ENCODE measurements at regions not wholly inside any gene's neighbourhood (a gene's known extent, or its start where the extent isn't known, plus 50 kb on each side); places are given as distances from the start of the nearest gene placed in this dataset.

DNA sequence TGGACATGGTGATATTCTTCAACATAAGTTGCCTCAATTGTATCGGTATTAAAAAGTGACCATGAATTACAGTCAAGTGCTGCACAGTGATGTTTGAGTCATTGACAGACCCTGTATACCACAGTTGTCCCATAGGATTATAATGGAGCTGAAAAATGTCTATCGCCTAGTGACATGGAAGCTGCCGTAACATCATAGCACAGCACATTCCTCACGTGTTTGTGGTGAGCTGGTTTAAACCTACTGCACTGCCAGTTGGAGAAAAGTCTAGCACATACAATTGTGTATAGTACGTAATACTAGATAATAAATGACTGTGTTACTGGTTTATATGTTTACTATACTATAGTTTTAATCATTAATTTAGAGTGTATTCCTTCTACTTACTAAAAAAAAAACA, 150.2 kb downstream of the CDH26 start:
- Mint-ChIP-seq H3K27ac (no peak overlapping the region), H3K4me3 (no peak overlapping the region), H3K4me1 (ENCODE audit: low read depth) (no peaks in the 10 kb centered on the region), H3K27me3 (no peaks in the 10 kb centered on the region), H3K9me3 (no peaks in the 10 kb centered on the region), H3K36me3 (ENCODE audit: low read depth) (no peaks in the 10 kb centered on the region)
- CTCF ChIA-PET = no interaction called here
- DNase-seq (no peak), ATAC-seq (ENCODE audit: poor library complexity) (no peak)
- intact Hi-C loops (cut with DNase I, micrococcal nuclease) = no loop called here
- Histone ChIP-seq H3K4me1 (ENCODE audit: insufficient read depth, low read length) (no peaks in the 10 kb centered on the region), H3K36me3 (ENCODE audit: insufficient read depth, low read length) (no peaks in the 10 kb centered on the region), H3K27ac (ENCODE audit: low read depth in 1 of 2, low read length in 2 of 2) (no peak overlapping the region), H3K4me3 (ENCODE audit: low read length) (no peak overlapping the region), H3K27me3 (ENCODE audit: control insufficient read depth in 1 of 2, insufficient read depth in 2 of 2, low read length in 2 of 2) (no peaks in the 10 kb centered on the region), H3K9me3 (ENCODE audit: control insufficient read depth in 1 of 2, insufficient read depth in 1 of 2, low read length in 2 of 2) (no peaks in the 10 kb centered on the region)
- POLR2A ChIA-PET = no interaction called here
- no peak for TF ChIP-seq CTCF (IDR thresholded peaks at IDR 0.05)

DNA sequence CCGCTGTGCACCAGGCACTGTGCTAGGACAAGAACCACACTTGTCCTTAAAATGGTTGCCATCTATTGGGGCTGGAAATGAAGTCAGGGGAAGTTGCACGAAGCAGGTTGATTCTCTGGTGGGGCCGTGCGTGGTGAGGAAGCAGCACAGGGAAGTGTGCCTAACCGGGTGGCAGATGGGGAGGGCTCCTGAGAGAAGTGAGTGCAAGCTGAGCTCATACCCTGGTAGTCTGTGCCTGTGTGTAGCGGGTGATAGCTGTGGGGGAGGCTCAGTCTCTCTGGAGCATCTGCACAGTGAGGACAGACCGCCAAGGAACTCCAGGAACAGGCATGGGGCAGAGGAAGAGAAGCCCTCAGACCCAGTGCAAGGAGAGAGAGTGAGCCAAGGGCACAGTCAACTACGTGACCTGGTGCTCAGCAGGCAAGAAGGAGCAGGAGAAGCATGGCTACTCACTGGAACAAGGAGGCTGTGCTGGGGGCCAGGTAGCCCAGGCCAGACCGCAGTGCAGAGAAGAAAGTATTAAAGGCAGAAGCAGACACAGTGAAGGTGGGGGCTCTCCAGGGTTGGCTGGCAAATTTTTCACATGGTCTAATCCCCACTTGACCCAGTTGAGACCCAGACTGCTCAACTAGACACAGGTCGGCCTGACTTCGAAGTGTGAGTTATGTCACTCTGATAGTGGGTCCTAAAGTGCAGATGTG, 155.0 kb downstream of the CDH26 start:
- no peaks in the 10 kb centered on the region for H3K27me3 ChIP-seq (ENCODE audit: control insufficient read depth in 1 of 2, insufficient read depth in 2 of 2, low read length in 2 of 2)
- H3K9me3 ChIP-seq (ENCODE audit: control insufficient read depth in 1 of 2, insufficient read depth in 1 of 2, low read length in 2 of 2) = no peaks in the 10 kb centered on the region
- ChIA-PET POLR2A (no interaction called here), CTCF (no interaction called here)
- TF ChIP-seq CTCF (IDR thresholded peaks at IDR 0.05) = no peak
- Mint-ChIP-seq H3K4me3 (no peak overlapping the region), H3K27ac (no peak overlapping the region), H3K4me1 (ENCODE audit: low read depth) (peaks cover 5% of the 10 kb centered on the region), H3K9me3 (no peaks in the 10 kb centered on the region), H3K36me3 (ENCODE audit: low read depth) (no peaks in the 10 kb centered on the region), H3K27me3 (no peaks in the 10 kb centered on the region)
- H3K27ac ChIP-seq (ENCODE audit: low read depth in 1 of 2, low read length in 2 of 2) = no peak overlapping the region
- intact Hi-C loops (cut with DNase I, micrococcal nuclease) = no loop called here
- ATAC-seq (ENCODE audit: poor library complexity) = no peak
- H3K4me3 ChIP-seq (ENCODE audit: low read length) = no peak overlapping the region
- peaks cover 3% of the 10 kb centered on the region for H3K4me1 ChIP-seq (ENCODE audit: insufficient read depth, low read length)
- peak in 2 of 14 experiments; percentile 5 to 28 for DNase-seq
- H3K36me3 ChIP-seq (ENCODE audit: insufficient read depth, low read length) = no peaks in the 10 kb centered on the region

DNA sequence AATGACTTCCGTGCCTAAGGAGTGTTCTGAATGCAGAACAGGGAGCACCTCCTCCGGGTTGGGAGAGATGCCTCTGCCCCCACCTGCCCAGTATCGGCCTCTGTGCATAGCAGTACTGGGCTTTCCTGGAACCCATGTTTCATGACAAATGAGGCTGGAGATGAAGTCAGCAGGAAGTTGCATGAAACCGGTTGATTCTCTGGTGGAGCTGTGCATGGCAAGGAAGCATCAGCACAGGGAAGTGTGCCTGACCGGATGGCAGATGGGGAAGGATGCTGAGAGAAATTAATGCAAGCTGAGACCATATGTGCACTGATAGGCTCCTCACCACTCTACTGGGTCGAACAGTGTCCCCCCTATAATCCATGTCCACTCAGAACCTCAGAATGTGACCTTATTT, 155.5 kb downstream of the CDH26 start:
- Mint-ChIP-seq H3K9me3 (no peaks in the 10 kb centered on the region), H3K36me3 (ENCODE audit: low read depth) (no peaks in the 10 kb centered on the region), H3K4me3 (no peak overlapping the region), H3K4me1 (ENCODE audit: low read depth) (peaks cover 5% of the 10 kb centered on the region), H3K27me3 (no peaks in the 10 kb centered on the region), H3K27ac (no peak overlapping the region)
- ChIA-PET CTCF (no interaction called here), POLR2A (no interaction called here)
- Histone ChIP-seq H3K27me3 (ENCODE audit: control insufficient read depth in 1 of 2, insufficient read depth in 2 of 2, low read length in 2 of 2) (no peaks in the 10 kb centered on the region), H3K4me3 (ENCODE audit: low read length) (no peak overlapping the region), H3K9me3 (ENCODE audit: control insufficient read depth in 1 of 2, insufficient read depth in 1 of 2, low read length in 2 of 2) (no peaks in the 10 kb centered on the region), H3K36me3 (ENCODE audit: insufficient read depth, low read length) (no peaks in the 10 kb centered on the region), H3K4me1 (ENCODE audit: insufficient read depth, low read length) (peaks cover 3% of the 10 kb centered on the region), H3K27ac (ENCODE audit: low read depth in 1 of 2, low read length in 2 of 2) (no peak overlapping the region)
- DNase-seq (no peak), ATAC-seq (ENCODE audit: poor library complexity) (no peak)
- intact Hi-C loops (cut with DNase I, micrococcal nuclease) = no loop called here
- TF ChIP-seq CTCF (IDR thresholded peaks at IDR 0.05) = no peak

All from CD4-positive, alpha-beta T cell (primary cell).